DMS 273 treated with DMSO at 0.1 percent for 48 hours (cell line): ENCODE measurements at regions not wholly inside any gene's neighbourhood (a gene's known extent, or its start where the extent isn't known, plus 50 kb on each side); places are given as distances from the start of the nearest gene placed in this dataset.
A peak's percentile ranks its signal among the peaks of the same experiment; 100 is the strongest.

Experiments used
- DNase-seq: peaks from one replicate; lab custom pipeline; 2025; lab: John Stamatoyannopoulos, UW

GRCh38 chr11:8340296-8340695 is 76.6 kb upstream of the LMO1 start:
- DNase-seq, result no peak

- no peak for DNase-seq
Observed at GRCh38 chr11:8339592-8340022, 75.9 kb upstream of the LMO1 start.

GRCh38 chr11:8338138-8338537 is 74.5 kb upstream of the LMO1 start:
- DNase-seq, result no peak

GRCh38 chr11:8337130-8337795 is 73.6 kb upstream of the LMO1 start:
- DNase-seq, result no peak

- DNase-seq, result no peak
Observed at GRCh38 chr11:8336356-8337129, 72.9 kb upstream of the LMO1 start.

- no peak for DNase-seq
Observed at GRCh38 chr11:8335683-8336082, 72.0 kb upstream of the LMO1 start.

- no peak for DNase-seq
Observed at GRCh38 chr11:8335186-8335585, 71.5 kb upstream of the LMO1 start.

GRCh38 chr11:8333811-8334401 is 70.2 kb upstream of the LMO1 start:
- no peak for DNase-seq

- DNase-seq, result no peak
Observed at GRCh38 chr11:8333376-8333775, 69.7 kb upstream of the LMO1 start.

- no peak for DNase-seq
Observed at GRCh38 chr11:8332891-8333290, 69.2 kb upstream of the LMO1 start.

- no peak for DNase-seq
Observed at GRCh38 chr11:8332196-8332595, 68.5 kb upstream of the LMO1 start.

GRCh38 chr11:8331767-8332166 is 68.1 kb upstream of the LMO1 start:
- no peak for DNase-seq

GRCh38 chr11:8330896-8331295 is 67.2 kb upstream of the LMO1 start:
- no peak for DNase-seq

GRCh38 chr11:8330404-8330803 is 66.7 kb upstream of the LMO1 start:
- DNase-seq, result no peak

GRCh38 chr11:8329847-8330361 is 66.2 kb upstream of the LMO1 start:
- peak; percentile 14 for DNase-seq

- DNase-seq, result no peak
Observed at GRCh38 chr11:8329336-8329735, 65.7 kb upstream of the LMO1 start.

- peak; percentile 50 for DNase-seq
Observed at GRCh38 chr11:8328848-8329330, 65.2 kb upstream of the LMO1 start.

- DNase-seq, result no peak
Observed at GRCh38 chr11:8328231-8328794, 64.6 kb upstream of the LMO1 start.

- DNase-seq, result no peak
Observed at GRCh38 chr11:8327761-8328192, 64.1 kb upstream of the LMO1 start.

- no peak for DNase-seq
Observed at GRCh38 chr11:8326337-8326736, 62.7 kb upstream of the LMO1 start.

GRCh38 chr11:8325591-8326304 is 62.1 kb upstream of the LMO1 start:
- DNase-seq, result no peak
